ENCODE measurements at regions not wholly inside any gene's neighbourhood (a gene's known extent, or its start where the extent isn't known, plus 50 kb on each side); places are given as distances from the start of the nearest gene placed in this dataset.

- TF ChIP-seq POLR2A (IDR thresholded peaks at IDR 0.05): no peak
- no peak for TF ChIP-seq CTCF (IDR thresholded peaks at IDR 0.05)
- no peak for TF ChIP-seq EP300 (IDR thresholded peaks at IDR 0.05)
- no peak for TF ChIP-seq POLR2AphosphoS5 (IDR thresholded peaks at IDR 0.05)
Measured at GRCh38 chr11:104761511-104761910, 136.7 kb downstream of the CASP12 start.

All from stomach (tissue), 4 donors.